ENCODE measurements at regions not wholly inside any gene's neighbourhood (a gene's known extent, or its start where the extent isn't known, plus 50 kb on each side); places are given as distances from the start of the nearest gene placed in this dataset.
A peak's percentile ranks its signal among the peaks of the same experiment; 100 is the strongest.

DNA sequence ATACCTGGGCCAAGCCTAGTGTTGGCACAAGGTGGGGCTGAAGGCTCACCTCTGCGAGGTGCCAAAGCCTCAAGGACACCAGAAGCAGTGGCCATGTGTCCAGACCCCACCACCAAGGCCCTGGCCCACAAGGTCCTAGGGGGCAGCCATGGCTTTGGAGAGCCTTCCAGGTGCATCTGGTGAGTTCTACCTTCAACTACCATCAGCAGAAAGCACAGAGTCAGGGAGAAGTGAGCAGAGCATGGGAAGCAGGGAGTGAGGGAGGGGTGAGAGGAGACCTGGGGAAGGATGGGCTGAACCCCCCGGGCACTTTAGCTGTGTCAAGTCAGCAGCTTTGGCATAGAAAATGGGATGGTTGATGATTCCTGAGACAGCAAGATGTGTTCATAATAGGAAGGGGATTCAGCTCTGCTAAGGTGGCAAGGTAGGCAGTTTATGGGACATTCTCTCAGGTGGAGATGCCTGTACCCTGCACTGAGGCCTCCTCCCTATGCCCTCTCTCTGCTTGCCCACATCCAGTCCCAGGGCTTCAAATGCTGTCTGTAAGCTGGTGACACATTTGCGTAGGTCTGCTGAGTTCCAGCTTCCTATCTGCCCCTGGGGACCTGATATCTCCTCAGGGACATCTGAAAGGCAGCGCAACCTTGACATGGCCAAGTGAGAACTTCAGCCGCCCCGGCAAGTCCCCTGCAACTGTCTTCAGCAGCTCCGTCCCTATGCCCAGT, 83.4 kb upstream of the RGPD5 start:
- Histone ChIP-seq H3K36me3 (ENCODE audit: control insufficient read depth, insufficient read depth, low read length) (no peaks in the 10 kb centered on the region), H3K4me3 (ENCODE audit: low read depth, low read length) (no peak overlapping the region), H3K27me3 (replicated peaks; ENCODE audit: control insufficient read depth, insufficient read depth, low read length) (no peaks in the 10 kb centered on the region), H3K4me1 (peaks cover 7% of the 10 kb centered on the region; the same call in 1 of the 2 replicates), H3K9me3 (no peaks in the 10 kb centered on the region)
- Mint-ChIP-seq H3K9me3 (ENCODE audit: unreplicated experiment) (no peaks in the 10 kb centered on the region), H3K27ac (ENCODE audit: unreplicated experiment) (no peak overlapping the region), H3K36me3 (ENCODE audit: insufficient read depth, unreplicated experiment) (no peaks in the 10 kb centered on the region), H3K4me1 (ENCODE audit: low read depth, unreplicated experiment) (peaks cover 2% of the 10 kb centered on the region), H3K27me3 (ENCODE audit: insufficient read depth, unreplicated experiment) (no peaks in the 10 kb centered on the region), H3K4me3 (ENCODE audit: unreplicated experiment) (no peak overlapping the region)
- ChIA-PET POLR2A (no interaction called here), CTCF (interaction anchor here (0.6 to 1.3 kb wide), 3 partner anchors 165 to 187 kb away, joined by 3 to 4 read pairs (median 3); no protein-coding TSS in a partner anchor)
- intact Hi-C loops (cut with micrococcal nuclease; ENCODE audit: unreplicated experiment), result no loop called here
- peak in 1 of 2 experiments; percentile 32 for DNase-seq
- BruUV-seq (replicated peaks), result no TSS peak
- TF ChIP-seq, protein P1, sequence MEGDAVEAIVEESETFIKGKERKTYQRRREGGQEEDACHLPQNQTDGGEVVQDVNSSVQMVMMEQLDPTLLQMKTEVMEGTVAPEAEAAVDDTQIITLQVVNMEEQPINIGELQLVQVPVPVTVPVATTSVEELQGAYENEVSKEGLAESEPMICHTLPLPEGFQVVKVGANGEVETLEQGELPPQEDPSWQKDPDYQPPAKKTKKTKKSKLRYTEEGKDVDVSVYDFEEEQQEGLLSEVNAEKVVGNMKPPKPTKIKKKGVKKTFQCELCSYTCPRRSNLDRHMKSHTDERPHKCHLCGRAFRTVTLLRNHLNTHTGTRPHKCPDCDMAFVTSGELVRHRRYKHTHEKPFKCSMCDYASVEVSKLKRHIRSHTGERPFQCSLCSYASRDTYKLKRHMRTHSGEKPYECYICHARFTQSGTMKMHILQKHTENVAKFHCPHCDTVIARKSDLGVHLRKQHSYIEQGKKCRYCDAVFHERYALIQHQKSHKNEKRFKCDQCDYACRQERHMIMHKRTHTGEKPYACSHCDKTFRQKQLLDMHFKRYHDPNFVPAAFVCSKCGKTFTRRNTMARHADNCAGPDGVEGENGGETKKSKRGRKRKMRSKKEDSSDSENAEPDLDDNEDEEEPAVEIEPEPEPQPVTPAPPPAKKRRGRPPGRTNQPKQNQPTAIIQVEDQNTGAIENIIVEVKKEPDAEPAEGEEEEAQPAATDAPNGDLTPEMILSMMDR (IDR thresholded peaks at IDR 0.05; ENCODE audit: insufficient read depth in 1 of 2, low read depth in 1 of 2, low read length in 1 of 2, severe bottlenecking in 1 of 2, unreplicated experiment in 1 of 2), result no peak

GRCh38 chr2:109711230-109712122, 82.6 kb upstream of the RGPD5 start:
- no peaks in the 10 kb centered on the region for H3K36me3 ChIP-seq (ENCODE audit: control insufficient read depth, insufficient read depth, low read length)
- H3K9me3 Mint-ChIP-seq (ENCODE audit: unreplicated experiment), result no peaks in the 10 kb centered on the region
- H3K27me3 Mint-ChIP-seq (ENCODE audit: insufficient read depth, unreplicated experiment), result no peaks in the 10 kb centered on the region
- no TSS peak for BruUV-seq (replicated peaks)
- no peaks in the 10 kb centered on the region for H3K36me3 Mint-ChIP-seq (ENCODE audit: insufficient read depth, unreplicated experiment)
- H3K4me3 Mint-ChIP-seq (ENCODE audit: unreplicated experiment), result no peak overlapping the region
- peaks cover 7% of the 10 kb centered on the region for H3K4me1 Mint-ChIP-seq (ENCODE audit: low read depth, unreplicated experiment)
- H3K9me3 ChIP-seq, result no peaks in the 10 kb centered on the region
- H3K27me3 ChIP-seq (replicated peaks; ENCODE audit: control insufficient read depth, insufficient read depth, low read length), result no peaks in the 10 kb centered on the region
- no peak overlapping the region for H3K27ac Mint-ChIP-seq (ENCODE audit: unreplicated experiment)
- H3K4me3 ChIP-seq (ENCODE audit: low read depth, low read length), result no peak overlapping the region
- intact Hi-C loops (cut with micrococcal nuclease; ENCODE audit: unreplicated experiment), result no loop called here
- TF ChIP-seq, protein P1 (IDR thresholded peaks at IDR 0.05; ENCODE audit: insufficient read depth in 1 of 2, low read depth in 1 of 2, low read length in 1 of 2, severe bottlenecking in 1 of 2, unreplicated experiment in 1 of 2), result no peak
- H3K4me1 ChIP-seq, result peaks cover 14% of the 10 kb centered on the region
- ChIA-PET CTCF (interaction anchor here (1.3 kb wide), 1 partner anchor 166 kb away, joined by 4 read pairs; no protein-coding TSS in a partner anchor), POLR2A (no interaction called here)
- peak in 1 of 2 experiments; percentile 30 for DNase-seq

GRCh38 chr2:109712123-109712449, 82.0 kb upstream of the RGPD5 start:
- no peaks in the 10 kb centered on the region for H3K27me3 ChIP-seq (replicated peaks; ENCODE audit: control insufficient read depth, insufficient read depth, low read length)
- no peak overlapping the region for H3K4me3 ChIP-seq (ENCODE audit: low read depth, low read length)
- no peak overlapping the region for H3K27ac Mint-ChIP-seq (ENCODE audit: unreplicated experiment)
- no peaks in the 10 kb centered on the region for H3K9me3 Mint-ChIP-seq (ENCODE audit: unreplicated experiment)
- peaks cover 20% of the 10 kb centered on the region for H3K4me1 ChIP-seq
- no TSS peak for BruUV-seq (replicated peaks)
- TF ChIP-seq, protein P1 (IDR thresholded peaks at IDR 0.05; ENCODE audit: insufficient read depth in 1 of 2, low read depth in 1 of 2, low read length in 1 of 2, severe bottlenecking in 1 of 2, unreplicated experiment in 1 of 2), result no peak
- no peaks in the 10 kb centered on the region for H3K9me3 ChIP-seq
- no peak overlapping the region for H3K4me3 Mint-ChIP-seq (ENCODE audit: unreplicated experiment)
- CTCF ChIA-PET, result no interaction called here
- H3K4me1 Mint-ChIP-seq (ENCODE audit: low read depth, unreplicated experiment), result peaks cover 13% of the 10 kb centered on the region
- no peaks in the 10 kb centered on the region for H3K36me3 Mint-ChIP-seq (ENCODE audit: insufficient read depth, unreplicated experiment)
- intact Hi-C loops (cut with micrococcal nuclease; ENCODE audit: unreplicated experiment), result no loop called here
- H3K27me3 Mint-ChIP-seq (ENCODE audit: insufficient read depth, unreplicated experiment), result no peaks in the 10 kb centered on the region
- no peaks in the 10 kb centered on the region for H3K36me3 ChIP-seq (ENCODE audit: control insufficient read depth, insufficient read depth, low read length)
- DNase-seq, result no peak
- POLR2A ChIA-PET, result no interaction called here
